ENCODE measurements at regions not wholly inside any gene's neighbourhood (a gene's known extent, or its start where the extent isn't known, plus 50 kb on each side); places are given as distances from the start of the nearest gene placed in this dataset.

DNA sequence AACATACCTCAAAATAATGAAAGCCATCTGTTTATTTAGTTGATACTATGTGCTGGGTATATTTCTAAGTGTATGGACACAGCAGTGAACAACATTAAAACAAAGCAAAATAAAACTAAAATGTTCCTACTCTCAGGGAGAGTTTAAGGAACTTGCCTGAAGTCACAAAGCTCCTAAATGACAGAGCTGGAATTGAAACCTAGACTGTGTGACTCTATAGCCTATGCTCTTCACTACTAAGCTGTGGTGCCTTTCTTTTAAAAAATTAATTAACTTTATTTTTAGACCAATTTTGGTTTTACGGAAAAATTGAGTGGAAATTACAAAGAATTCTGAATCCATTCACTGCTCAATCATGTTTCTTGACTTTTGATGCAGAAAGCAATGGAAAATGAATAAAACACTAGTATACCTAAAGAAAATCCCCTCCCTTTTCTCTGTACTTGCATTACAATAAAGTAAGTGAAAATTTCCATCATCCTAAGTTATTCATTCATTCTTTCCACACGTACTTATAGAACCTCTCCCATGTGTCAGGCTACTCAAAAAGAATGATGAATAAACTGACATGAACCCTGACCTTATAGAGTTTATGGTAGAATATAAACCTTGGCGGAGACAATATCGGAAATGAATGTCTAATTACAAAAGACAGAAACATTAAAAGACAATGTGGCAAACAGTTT, 189.8 kb upstream of the RBMS3 start:
- TF ChIP-seq CEBPB (IDR thresholded peaks at IDR 0.05): no peak
- no peak for TF ChIP-seq YY1 (IDR thresholded peaks at IDR 0.05; ENCODE audit: low read depth)
- TF ChIP-seq NFIC (IDR thresholded peaks at IDR 0.05): no peak
- TF ChIP-seq EP300 (IDR thresholded peaks at IDR 0.05; ENCODE audit: borderline replicate concordance): no peak
- TF ChIP-seq FOXM1 (IDR thresholded peaks at IDR 0.05; ENCODE audit: borderline replicate concordance, low read depth): no peak
- TF ChIP-seq, protein P1, sequence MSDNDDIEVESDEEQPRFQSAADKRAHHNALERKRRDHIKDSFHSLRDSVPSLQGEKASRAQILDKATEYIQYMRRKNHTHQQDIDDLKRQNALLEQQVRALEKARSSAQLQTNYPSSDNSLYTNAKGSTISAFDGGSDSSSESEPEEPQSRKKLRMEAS (IDR thresholded peaks at IDR 0.05): no peak
- TF ChIP-seq CREB1 (IDR thresholded peaks at IDR 0.05; ENCODE audit: low read depth): no peak
- TF ChIP-seq EGR1 (IDR thresholded peaks at IDR 0.05): no peak
- no peak for TF ChIP-seq TEAD4 (IDR thresholded peaks at IDR 0.05)
- TF ChIP-seq, protein P2, sequence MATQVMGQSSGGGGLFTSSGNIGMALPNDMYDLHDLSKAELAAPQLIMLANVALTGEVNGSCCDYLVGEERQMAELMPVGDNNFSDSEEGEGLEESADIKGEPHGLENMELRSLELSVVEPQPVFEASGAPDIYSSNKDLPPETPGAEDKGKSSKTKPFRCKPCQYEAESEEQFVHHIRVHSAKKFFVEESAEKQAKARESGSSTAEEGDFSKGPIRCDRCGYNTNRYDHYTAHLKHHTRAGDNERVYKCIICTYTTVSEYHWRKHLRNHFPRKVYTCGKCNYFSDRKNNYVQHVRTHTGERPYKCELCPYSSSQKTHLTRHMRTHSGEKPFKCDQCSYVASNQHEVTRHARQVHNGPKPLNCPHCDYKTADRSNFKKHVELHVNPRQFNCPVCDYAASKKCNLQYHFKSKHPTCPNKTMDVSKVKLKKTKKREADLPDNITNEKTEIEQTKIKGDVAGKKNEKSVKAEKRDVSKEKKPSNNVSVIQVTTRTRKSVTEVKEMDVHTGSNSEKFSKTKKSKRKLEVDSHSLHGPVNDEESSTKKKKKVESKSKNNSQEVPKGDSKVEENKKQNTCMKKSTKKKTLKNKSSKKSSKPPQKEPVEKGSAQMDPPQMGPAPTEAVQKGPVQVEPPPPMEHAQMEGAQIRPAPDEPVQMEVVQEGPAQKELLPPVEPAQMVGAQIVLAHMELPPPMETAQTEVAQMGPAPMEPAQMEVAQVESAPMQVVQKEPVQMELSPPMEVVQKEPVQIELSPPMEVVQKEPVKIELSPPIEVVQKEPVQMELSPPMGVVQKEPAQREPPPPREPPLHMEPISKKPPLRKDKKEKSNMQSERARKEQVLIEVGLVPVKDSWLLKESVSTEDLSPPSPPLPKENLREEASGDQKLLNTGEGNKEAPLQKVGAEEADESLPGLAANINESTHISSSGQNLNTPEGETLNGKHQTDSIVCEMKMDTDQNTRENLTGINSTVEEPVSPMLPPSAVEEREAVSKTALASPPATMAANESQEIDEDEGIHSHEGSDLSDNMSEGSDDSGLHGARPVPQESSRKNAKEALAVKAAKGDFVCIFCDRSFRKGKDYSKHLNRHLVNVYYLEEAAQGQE (IDR thresholded peaks at IDR 0.05; ENCODE audit: low read depth): no peak
- no peak for TF ChIP-seq TCF12 (IDR thresholded peaks at IDR 0.05; ENCODE audit: low read depth)
- no peak for TF ChIP-seq RAD21 (IDR thresholded peaks at IDR 0.05; ENCODE audit: low read depth)

GRCh38 chr3:29091599-29092189, 189.2 kb upstream of the RBMS3 start:
- TF ChIP-seq, protein P1 (IDR thresholded peaks at IDR 0.05): no peak
- TF ChIP-seq FOXM1 (IDR thresholded peaks at IDR 0.05; ENCODE audit: borderline replicate concordance, low read depth): no peak
- TF ChIP-seq CEBPB (IDR thresholded peaks at IDR 0.05): no peak
- TF ChIP-seq, protein P2 (IDR thresholded peaks at IDR 0.05; ENCODE audit: low read depth): no peak
- no peak for TF ChIP-seq TAF1 (IDR thresholded peaks at IDR 0.05; ENCODE audit: low read depth)
- TF ChIP-seq TCF12 (IDR thresholded peaks at IDR 0.05; ENCODE audit: low read depth): no peak
- no peak for TF ChIP-seq TEAD4 (IDR thresholded peaks at IDR 0.05)
- no peak for TF ChIP-seq CREB1 (IDR thresholded peaks at IDR 0.05; ENCODE audit: low read depth)

GRCh38 chr3:29092348-29092747, 188.5 kb upstream of the RBMS3 start:
- TF ChIP-seq YY1 (IDR thresholded peaks at IDR 0.05; ENCODE audit: low read depth) (no peak), RAD21 (IDR thresholded peaks at IDR 0.05; ENCODE audit: low read depth) (no peak), EGR1 (IDR thresholded peaks at IDR 0.05) (no peak), TCF12 (IDR thresholded peaks at IDR 0.05; ENCODE audit: low read depth) (no peak)
- TF ChIP-seq, protein P2 (IDR thresholded peaks at IDR 0.05; ENCODE audit: low read depth): no peak

DNA sequence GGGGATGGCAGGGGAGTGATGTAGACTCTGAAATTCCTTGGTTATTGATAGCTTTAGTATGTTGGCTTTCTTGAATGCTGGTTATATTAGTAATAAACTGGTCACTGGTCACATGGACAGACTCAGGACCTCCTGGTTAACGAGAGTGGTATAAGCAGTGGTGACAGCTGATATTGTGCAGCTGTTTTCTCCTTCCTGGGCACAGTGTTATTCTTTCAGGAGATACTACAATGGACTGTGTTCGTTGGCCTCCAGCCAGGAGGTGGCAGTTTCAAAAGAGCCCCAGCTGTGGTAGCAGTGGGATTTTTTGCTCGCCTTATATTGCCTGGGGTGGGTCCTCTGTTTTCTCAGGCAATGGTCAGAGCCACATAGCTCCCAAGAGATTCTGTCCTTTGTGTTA, 181.6 kb upstream of the RBMS3 start:
- TF ChIP-seq RAD21 (IDR thresholded peaks at IDR 0.05; ENCODE audit: low read depth): no peak
- no peak for TF ChIP-seq CEBPB (IDR thresholded peaks at IDR 0.05)
- TF ChIP-seq YY1 (IDR thresholded peaks at IDR 0.05; ENCODE audit: low read depth): no peak
- TF ChIP-seq ZBTB7A (IDR thresholded peaks at IDR 0.05; ENCODE audit: low read depth): no peak
- no peak for TF ChIP-seq CREB1 (IDR thresholded peaks at IDR 0.05; ENCODE audit: low read depth)
- TF ChIP-seq NFIC (IDR thresholded peaks at IDR 0.05): no peak
- TF ChIP-seq TEAD4 (IDR thresholded peaks at IDR 0.05): no peak
- TF ChIP-seq FOXM1 (IDR thresholded peaks at IDR 0.05; ENCODE audit: borderline replicate concordance, low read depth): no peak

DNA sequence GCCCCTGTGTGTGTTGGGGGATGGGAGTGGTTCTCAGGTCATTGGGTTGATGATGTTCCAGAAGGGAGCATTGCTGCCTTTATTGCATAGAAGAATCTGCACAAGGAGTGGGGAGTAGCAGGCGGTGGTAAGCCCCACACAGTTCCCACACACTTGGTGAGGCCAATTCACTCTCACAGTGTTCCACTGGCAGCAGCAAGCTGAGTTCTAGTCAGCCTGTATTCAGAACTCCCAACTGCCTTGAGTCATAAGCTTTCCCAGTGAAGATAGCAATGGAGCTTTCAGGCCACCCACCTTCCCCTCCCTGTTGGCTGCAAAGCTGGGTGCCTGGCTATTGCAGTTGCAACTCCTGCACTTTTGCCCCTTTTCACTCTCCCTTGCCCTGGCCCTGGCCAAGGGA, 181.1 kb upstream of the RBMS3 start:
- no peak for TF ChIP-seq TCF12 (IDR thresholded peaks at IDR 0.05; ENCODE audit: low read depth)
- TF ChIP-seq NFIC (IDR thresholded peaks at IDR 0.05): no peak
- no peak for TF ChIP-seq YY1 (IDR thresholded peaks at IDR 0.05; ENCODE audit: low read depth)
- no peak for TF ChIP-seq RAD21 (IDR thresholded peaks at IDR 0.05; ENCODE audit: low read depth)
- TF ChIP-seq CREB1 (IDR thresholded peaks at IDR 0.05; ENCODE audit: low read depth): no peak
- no peak for TF ChIP-seq EP300 (IDR thresholded peaks at IDR 0.05; ENCODE audit: borderline replicate concordance)
- no peak for TF ChIP-seq FOXM1 (IDR thresholded peaks at IDR 0.05; ENCODE audit: borderline replicate concordance, low read depth)
- TF ChIP-seq CEBPB (IDR thresholded peaks at IDR 0.05): no peak
- TF ChIP-seq TAF1 (IDR thresholded peaks at IDR 0.05; ENCODE audit: low read depth): no peak
- TF ChIP-seq, protein P1 (IDR thresholded peaks at IDR 0.05): no peak
- TF ChIP-seq USF1 (IDR thresholded peaks at IDR 0.05): no peak
- TF ChIP-seq, protein P2 (IDR thresholded peaks at IDR 0.05; ENCODE audit: low read depth): no peak
- no peak for TF ChIP-seq TEAD4 (IDR thresholded peaks at IDR 0.05)
- no peak for TF ChIP-seq EGR1 (IDR thresholded peaks at IDR 0.05)
- no peak for TF ChIP-seq ZBTB7A (IDR thresholded peaks at IDR 0.05; ENCODE audit: low read depth)
